Right lobe of liver (tissue), 4 donors: ENCODE measurements at regions not wholly inside any gene's neighbourhood (a gene's known extent, or its start where the extent isn't known, plus 50 kb on each side); places are given as distances from the start of the nearest gene placed in this dataset.

Experiments used
- POLR2A ChIP-seq: fragments of 450-650 bp; IDR thresholded peaks from one replicate; pipeline ENCODE4 v1.6.1; 2017; ENCODE audit warnings: antibody characterized with exemption, mild to moderate bottlenecking
- TF ChIP-seq, protein P1 (sequence below), 4 donors: fragments of 200-600 bp in 3 of 4; fragments of 450-650 bp in 1 of 4; IDR thresholded peaks; one replicate each; pipeline versions ENCODE4 v1.5.1 to v1.8.0; 2016 to 2022; ENCODE audit warnings: antibody characterized with exemption in 4 of 4, mild to moderate bottlenecking in 2 of 4
- donor health status: DM: no; HTN: no; CAD: no.
- donor health status: DM: no; HTN: no; CAD: no.
- donor health status: DM: no; HTN: yes; CAD: no.

DNA sequence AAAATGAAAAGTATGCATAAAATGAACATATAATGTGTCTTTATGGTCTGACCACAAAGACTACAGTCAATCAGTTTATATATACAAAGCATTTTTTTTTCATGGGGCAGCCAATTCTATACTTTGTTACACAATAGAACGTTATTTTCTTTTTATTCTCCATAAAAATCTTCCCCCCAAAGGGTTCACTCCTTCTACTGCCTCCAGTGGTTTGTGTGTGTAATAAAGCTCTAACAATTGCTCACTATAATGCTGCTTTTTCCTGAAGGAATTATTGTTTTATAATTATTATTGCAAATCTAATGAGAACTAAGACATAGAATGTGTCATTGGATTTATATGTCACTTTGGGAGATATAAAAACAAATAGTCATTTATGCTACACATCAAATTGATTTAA is 664.1 kb upstream of the PABPC4L start:
- TF ChIP-seq POLR2A = no peak
- TF ChIP-seq, protein P1, sequence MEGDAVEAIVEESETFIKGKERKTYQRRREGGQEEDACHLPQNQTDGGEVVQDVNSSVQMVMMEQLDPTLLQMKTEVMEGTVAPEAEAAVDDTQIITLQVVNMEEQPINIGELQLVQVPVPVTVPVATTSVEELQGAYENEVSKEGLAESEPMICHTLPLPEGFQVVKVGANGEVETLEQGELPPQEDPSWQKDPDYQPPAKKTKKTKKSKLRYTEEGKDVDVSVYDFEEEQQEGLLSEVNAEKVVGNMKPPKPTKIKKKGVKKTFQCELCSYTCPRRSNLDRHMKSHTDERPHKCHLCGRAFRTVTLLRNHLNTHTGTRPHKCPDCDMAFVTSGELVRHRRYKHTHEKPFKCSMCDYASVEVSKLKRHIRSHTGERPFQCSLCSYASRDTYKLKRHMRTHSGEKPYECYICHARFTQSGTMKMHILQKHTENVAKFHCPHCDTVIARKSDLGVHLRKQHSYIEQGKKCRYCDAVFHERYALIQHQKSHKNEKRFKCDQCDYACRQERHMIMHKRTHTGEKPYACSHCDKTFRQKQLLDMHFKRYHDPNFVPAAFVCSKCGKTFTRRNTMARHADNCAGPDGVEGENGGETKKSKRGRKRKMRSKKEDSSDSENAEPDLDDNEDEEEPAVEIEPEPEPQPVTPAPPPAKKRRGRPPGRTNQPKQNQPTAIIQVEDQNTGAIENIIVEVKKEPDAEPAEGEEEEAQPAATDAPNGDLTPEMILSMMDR (IDR thresholded peaks at IDR 0.05) = no peak
